ENCODE measurements at regions not wholly inside any gene's neighbourhood (a gene's known extent, or its start where the extent isn't known, plus 50 kb on each side); places are given as distances from the start of the nearest gene placed in this dataset.

- H3K4me1 ChIP-seq = peaks cover 0 to 48% of the 10 kb centered on the region in 2 donors
- no peak overlapping the region for H3K4me3 ChIP-seq
- DNase-seq (ENCODE audit: low spot score) = no peak
- H3K27ac ChIP-seq = no peak overlapping the region
- no peaks in the 10 kb centered on the region for H3K9me3 ChIP-seq
- TF ChIP-seq CTCF (IDR thresholded peaks at IDR 0.05) = no peak
- H3K36me3 ChIP-seq = no peaks in the 10 kb centered on the region
- no peaks in the 10 kb centered on the region for H3K27me3 ChIP-seq
Measured at GRCh38 chr13:44220948-44221347, 152.7 kb upstream of the SERP2 start.

- no peak overlapping the region for H3K27ac ChIP-seq
Measured at GRCh38 chr13:44221657-44222056, 152.0 kb upstream of the SERP2 start.

DNA sequence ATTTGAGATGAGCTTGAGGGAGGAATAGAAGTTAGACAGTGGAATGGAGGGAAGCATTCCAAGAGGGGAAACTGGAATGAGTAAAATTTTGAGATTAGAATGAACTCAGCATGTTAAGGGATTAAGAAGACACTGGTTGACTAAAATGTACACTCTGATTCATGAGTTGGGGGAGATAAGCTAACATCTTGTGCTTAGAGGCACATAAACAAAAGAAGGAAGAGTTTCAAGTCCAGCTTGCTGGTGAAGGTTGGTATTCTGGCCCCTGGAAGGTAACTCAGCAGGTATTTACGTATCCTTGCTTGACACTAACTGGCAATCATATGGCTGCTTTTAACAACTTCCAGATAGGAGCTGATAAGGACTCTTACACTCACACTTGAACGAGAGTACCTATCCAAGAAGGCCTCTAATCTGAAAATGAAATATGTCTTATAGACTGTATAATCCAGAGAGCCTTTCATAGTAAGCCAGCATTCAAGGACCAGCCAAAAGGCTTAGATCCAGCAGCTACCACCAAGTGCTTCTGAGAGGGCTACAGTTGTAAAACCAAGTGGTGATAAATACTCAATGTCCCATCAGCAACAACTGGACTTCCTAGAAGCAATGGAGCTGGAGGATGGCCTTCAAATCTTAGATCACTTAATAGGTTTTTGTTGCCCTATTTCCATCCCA, 149.7 kb upstream of the SERP2 start:
- DNase-seq (ENCODE audit: low spot score) = no peak
- Histone ChIP-seq H3K4me1 (peaks cover 0 to 41% of the 10 kb centered on the region in 2 donors), H3K9me3 (no peaks in the 10 kb centered on the region), H3K4me3 (no peak overlapping the region), H3K27ac (peak overlapping the region; percentile 61 to 69), H3K27me3 (no peaks in the 10 kb centered on the region), H3K36me3 (no peaks in the 10 kb centered on the region)
- no peak for TF ChIP-seq CTCF (IDR thresholded peaks at IDR 0.05)

More at GRCh38 chr13:44221657-44222056, 152.0 kb upstream of the SERP2 start:
- Histone ChIP-seq H3K36me3 (no peaks in the 10 kb centered on the region), H3K4me1 (peaks cover 0 to 48% of the 10 kb centered on the region in 2 donors), H3K9me3 (no peaks in the 10 kb centered on the region), H3K27me3 (no peaks in the 10 kb centered on the region), H3K4me3 (no peak overlapping the region)
- DNase-seq (ENCODE audit: low spot score) = no peak
- no peak for TF ChIP-seq CTCF (IDR thresholded peaks at IDR 0.05)

DNA sequence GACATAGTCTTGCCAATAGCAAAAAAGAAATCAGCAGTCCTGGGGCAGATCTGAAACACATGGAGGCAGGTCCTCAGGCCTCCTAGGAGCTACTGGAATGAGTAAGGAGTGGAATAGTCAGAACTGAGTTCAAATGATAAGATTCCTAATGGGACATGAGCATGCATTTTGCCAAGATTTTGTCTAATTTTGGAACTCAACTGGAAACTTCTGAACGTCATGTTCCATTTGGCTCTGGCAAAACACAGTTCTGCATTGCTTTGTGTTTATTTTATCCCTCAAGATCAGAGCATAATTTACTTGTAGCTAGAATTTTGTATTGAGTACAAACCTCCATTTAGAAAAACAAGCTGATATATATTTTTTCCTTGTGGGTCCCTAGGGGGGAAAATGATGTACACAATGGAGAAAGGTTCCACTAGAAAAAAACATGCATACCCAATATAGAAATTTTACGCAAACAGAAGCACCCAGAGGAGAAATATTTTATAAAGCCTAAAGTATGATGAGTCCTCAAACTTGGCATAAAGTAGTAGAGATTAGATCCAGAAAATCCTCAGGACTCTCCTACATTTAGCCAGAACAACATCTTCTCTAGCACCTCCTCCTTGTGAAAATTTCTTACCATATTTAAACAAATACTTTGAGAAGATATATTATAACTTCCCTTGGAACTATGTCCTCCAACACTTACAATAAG, 149.0 kb upstream of the SERP2 start:
- no peaks in the 10 kb centered on the region for H3K9me3 ChIP-seq
- no peak for DNase-seq (ENCODE audit: low spot score)

DNA sequence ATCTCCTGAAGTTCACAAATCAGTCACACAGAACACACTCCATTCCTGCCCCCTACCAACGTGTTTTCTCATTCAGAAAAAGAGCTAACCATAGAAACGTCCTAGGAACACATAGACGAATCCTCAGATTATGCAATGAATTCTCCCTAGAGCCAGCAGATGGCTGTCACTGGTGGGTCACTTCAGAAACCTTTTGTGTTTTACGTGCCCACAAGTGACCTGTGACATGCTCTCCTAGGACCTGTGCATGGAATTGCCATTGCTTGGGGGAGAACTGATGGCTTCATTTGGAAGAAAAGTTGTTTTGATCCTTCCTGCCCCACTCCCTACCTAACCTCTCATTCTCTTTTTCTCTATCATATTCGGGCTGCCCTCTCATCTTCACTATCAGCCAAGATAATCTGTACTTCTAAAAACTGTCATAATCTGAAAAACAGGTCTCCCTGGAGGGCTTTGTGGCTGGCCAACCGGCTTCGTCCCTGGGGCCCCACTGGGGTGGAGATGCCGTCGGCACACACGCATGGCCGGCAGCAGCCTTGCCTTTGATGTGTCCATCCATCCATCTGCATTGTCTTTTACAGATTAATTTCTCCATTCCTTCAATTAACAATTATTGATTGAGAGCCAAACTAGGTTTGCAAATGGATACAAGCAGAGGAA, 144.1 kb upstream of the SERP2 start:
- no peak for TF ChIP-seq CTCF (IDR thresholded peaks at IDR 0.05)
- Histone ChIP-seq H3K4me3 (no peak overlapping the region), H3K4me1 (peaks cover 0 to 17% of the 10 kb centered on the region in 2 donors), H3K36me3 (no peaks in the 10 kb centered on the region), H3K27me3 (no peaks in the 10 kb centered on the region), H3K9me3 (no peaks in the 10 kb centered on the region), H3K27ac (no peak overlapping the region)
- DNase-seq (ENCODE audit: low spot score) = no peak

More for the DNA sequence above, 149.0 kb upstream of the SERP2 start:
- no peak for TF ChIP-seq CTCF (IDR thresholded peaks at IDR 0.05)
- H3K27me3 ChIP-seq = no peaks in the 10 kb centered on the region
- H3K4me1 ChIP-seq = peaks cover 0 to 34% of the 10 kb centered on the region in 2 donors
- H3K4me3 ChIP-seq = no peak overlapping the region
- no peaks in the 10 kb centered on the region for H3K36me3 ChIP-seq
- H3K27ac ChIP-seq = peak overlapping the region; percentile 69
